Mesenteric fat pad (tissue), 1 donor: ENCODE measurements at regions not wholly inside any gene's neighbourhood (a gene's known extent, or its start where the extent isn't known, plus 50 kb on each side); places are given as distances from the start of the nearest gene placed in this dataset.
A peak's percentile ranks its signal among the peaks of the same experiment; 100 is the strongest.
"Not testable (repeated sequence)": the region's sequence is repeated elsewhere in the genome, so short reads cannot be mapped to it uniquely, and the experiment has no call there.

Experiments
- DNase-seq: peaks from one replicate; pipeline ENCODE4 v3.0.0-alpha.2; 2020; ENCODE audit warnings: low spot score
- donor health status: DM: yes; HTN: yes; CAD: no.

GRCh38 chr7:148472406-148472805 is 118.2 kb upstream of the C7orf33 start:
- DNase-seq: peak; percentile 74

- DNase-seq: no peak
Observed at GRCh38 chr7:148473703-148474480, 116.7 kb upstream of the C7orf33 start.

GRCh38 chr7:148474481-148475025 is 116.0 kb upstream of the C7orf33 start:
- no peak for DNase-seq

- DNase-seq: no peak
Observed at GRCh38 chr7:148478551-148478950, 112.0 kb upstream of the C7orf33 start.

GRCh38 chr7:148480479-148481146 is 110.0 kb upstream of the C7orf33 start:
- DNase-seq: peak; percentile 37

GRCh38 chr7:148481147-148481526 is 109.4 kb upstream of the C7orf33 start:
- no peak for DNase-seq

GRCh38 chr7:148481971-148482626 is 108.5 kb upstream of the C7orf33 start:
- peak; percentile 67 for DNase-seq

- peak; percentile 67 for DNase-seq
Observed at GRCh38 chr7:148483515-148484308, 106.9 kb upstream of the C7orf33 start.

GRCh38 chr7:148484486-148484885 is 106.1 kb upstream of the C7orf33 start:
- no peak for DNase-seq

- DNase-seq: no peak
Observed at GRCh38 chr7:148485618-148486017, 104.9 kb upstream of the C7orf33 start.

- no peak for DNase-seq
Observed at GRCh38 chr7:148486937-148487336, 103.6 kb upstream of the C7orf33 start.

GRCh38 chr7:148487912-148488311 is 102.7 kb upstream of the C7orf33 start:
- no peak for DNase-seq

GRCh38 chr7:148489678-148490077 is 100.9 kb upstream of the C7orf33 start:
- DNase-seq: no peak

GRCh38 chr7:148492157-148492860 is 98.3 kb upstream of the C7orf33 start:
- DNase-seq: no peak

- no peak for DNase-seq
Observed at GRCh38 chr7:148495605-148496004, 95.0 kb upstream of the C7orf33 start.

GRCh38 chr7:148500978-148501377 is 89.6 kb upstream of the C7orf33 start:
- DNase-seq: no peak

GRCh38 chr7:148503900-148504487 is 86.6 kb upstream of the C7orf33 start:
- DNase-seq: no peak

- no peak for DNase-seq
Observed at GRCh38 chr7:148505645-148506375, 84.8 kb upstream of the C7orf33 start.

- not testable (repeated sequence) for DNase-seq
Observed at GRCh38 chr7:148507064-148507573, 83.4 kb upstream of the C7orf33 start.
